Lower lobe of right lung (tissue), 2 donors: ENCODE measurements at regions not wholly inside any gene's neighbourhood (a gene's known extent, or its start where the extent isn't known, plus 50 kb on each side); places are given as distances from the start of the nearest gene placed in this dataset.
A peak's percentile ranks its signal among the peaks of the same experiment; 100 is the strongest.

Experiments
- ATAC-seq, 2 donors: fragments of 200-7000 bp; cut with Tn5 transposase; one replicate each; pipeline ENCODE4 v1.9.1; 2020 to 2022; ENCODE audit warnings: mild to moderate bottlenecking in 2 of 2, moderate library complexity in 2 of 2
- DNase-seq: peaks from one replicate; pipeline ENCODE4 v3.0.0-alpha.2; 2020
- H3K27ac ChIP-seq: fragments of 200-600 bp; one replicate; pipeline ENCODE4 v1.8.0; 2022
- H3K27me3 ChIP-seq: fragments of 200-600 bp; one replicate; pipeline ENCODE4 v1.8.0; 2022; ENCODE audit warnings: low read depth
- H3K36me3 ChIP-seq: fragments of 200-600 bp; one replicate; pipeline ENCODE4 v1.8.0; 2022; ENCODE audit warnings: mild to moderate bottlenecking
- H3K4me1 ChIP-seq: fragments of 200-600 bp; one replicate; pipeline ENCODE4 v1.8.0; 2022
- H3K4me3 ChIP-seq: fragments of 200-600 bp; one replicate; pipeline ENCODE4 v1.8.0; 2022; ENCODE audit warnings: mild to moderate bottlenecking
- H3K9me3 ChIP-seq: fragments of 200-600 bp; one replicate; pipeline ENCODE4 v1.8.0; 2022
- intact Hi-C: fragments of 100-400 bp; cut with DNase I; formaldehyde crosslinking; loops from one replicate; pipeline ENCODE4 v1.11.0; 2022
- TF ChIP-seq, protein P1 (sequence below): fragments of 200-600 bp; IDR thresholded peaks from one replicate; pipeline ENCODE4 v1.8.0; 2022; ENCODE audit warnings: antibody characterized with exemption, mild to moderate bottlenecking
- donor health status: DM: no; HTN: yes; CAD: no; lungs with severe emphysema.

- DNase-seq: no peak
- H3K36me3 ChIP-seq: no peaks in the 10 kb centered on the region
- TF ChIP-seq, protein P1, sequence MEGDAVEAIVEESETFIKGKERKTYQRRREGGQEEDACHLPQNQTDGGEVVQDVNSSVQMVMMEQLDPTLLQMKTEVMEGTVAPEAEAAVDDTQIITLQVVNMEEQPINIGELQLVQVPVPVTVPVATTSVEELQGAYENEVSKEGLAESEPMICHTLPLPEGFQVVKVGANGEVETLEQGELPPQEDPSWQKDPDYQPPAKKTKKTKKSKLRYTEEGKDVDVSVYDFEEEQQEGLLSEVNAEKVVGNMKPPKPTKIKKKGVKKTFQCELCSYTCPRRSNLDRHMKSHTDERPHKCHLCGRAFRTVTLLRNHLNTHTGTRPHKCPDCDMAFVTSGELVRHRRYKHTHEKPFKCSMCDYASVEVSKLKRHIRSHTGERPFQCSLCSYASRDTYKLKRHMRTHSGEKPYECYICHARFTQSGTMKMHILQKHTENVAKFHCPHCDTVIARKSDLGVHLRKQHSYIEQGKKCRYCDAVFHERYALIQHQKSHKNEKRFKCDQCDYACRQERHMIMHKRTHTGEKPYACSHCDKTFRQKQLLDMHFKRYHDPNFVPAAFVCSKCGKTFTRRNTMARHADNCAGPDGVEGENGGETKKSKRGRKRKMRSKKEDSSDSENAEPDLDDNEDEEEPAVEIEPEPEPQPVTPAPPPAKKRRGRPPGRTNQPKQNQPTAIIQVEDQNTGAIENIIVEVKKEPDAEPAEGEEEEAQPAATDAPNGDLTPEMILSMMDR: no peak
- intact Hi-C loops: no loop called here
- H3K4me3 ChIP-seq: no peak overlapping the region
- H3K27ac ChIP-seq: no peak overlapping the region
- no peak for ATAC-seq
- H3K9me3 ChIP-seq: no peaks in the 10 kb centered on the region
- no peaks in the 10 kb centered on the region for H3K27me3 ChIP-seq
- H3K4me1 ChIP-seq: peaks cover 25% of the 10 kb centered on the region
These were observed 229.8 kb downstream of the VAPA start for GRCh38 chr18:10143596-10143995.

DNA sequence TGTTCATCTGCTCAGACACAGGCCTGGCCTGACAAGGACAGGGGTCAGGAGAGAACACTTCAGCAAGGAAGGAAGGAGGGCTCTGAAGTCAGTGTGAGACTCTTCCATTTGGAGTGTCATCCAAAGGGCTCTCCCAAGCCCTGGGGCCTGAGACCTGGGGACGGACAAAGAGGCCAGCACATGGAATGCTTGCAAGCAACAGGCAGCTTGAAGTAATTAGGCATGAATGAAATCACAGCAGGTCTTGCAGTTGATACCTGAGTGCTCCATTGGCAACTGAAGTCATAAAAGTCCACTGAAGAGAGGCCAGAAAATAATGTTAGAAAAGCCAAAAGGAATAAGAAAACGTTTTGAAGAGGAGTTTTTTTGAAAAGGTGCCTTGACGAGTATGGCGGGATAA, 231.7 kb downstream of the VAPA start:
- Histone ChIP-seq H3K9me3 (no peaks in the 10 kb centered on the region), H3K4me1 (peaks cover 20% of the 10 kb centered on the region), H3K27me3 (no peaks in the 10 kb centered on the region), H3K4me3 (no peak overlapping the region), H3K36me3 (no peaks in the 10 kb centered on the region), H3K27ac (no peak overlapping the region)
- TF ChIP-seq, protein P1: no peak
- intact Hi-C loops: no loop called here
- DNase-seq (no peak), ATAC-seq (no peak)

- Histone ChIP-seq H3K27me3 (no peaks in the 10 kb centered on the region), H3K36me3 (no peaks in the 10 kb centered on the region), H3K27ac (no peak overlapping the region), H3K4me3 (no peak overlapping the region), H3K4me1 (peaks cover 3% of the 10 kb centered on the region), H3K9me3 (no peaks in the 10 kb centered on the region)
- TF ChIP-seq, protein P1: no peak
- ATAC-seq (peak in 1 of 2 donors; percentile 10), DNase-seq (no peak)
- intact Hi-C loops: no loop called here
These were observed 233.4 kb downstream of the VAPA start for GRCh38 chr18:10147226-10147625.

- Histone ChIP-seq H3K27ac (no peak overlapping the region), H3K27me3 (no peaks in the 10 kb centered on the region), H3K36me3 (no peaks in the 10 kb centered on the region), H3K9me3 (no peaks in the 10 kb centered on the region), H3K4me3 (no peak overlapping the region), H3K4me1 (no peaks in the 10 kb centered on the region)
- ATAC-seq (no peak), DNase-seq (no peak)
- TF ChIP-seq, protein P1: no peak
- intact Hi-C loops: no loop called here
These were observed 233.9 kb downstream of the VAPA start for GRCh38 chr18:10147752-10148151.

- DNase-seq: no peak
- Histone ChIP-seq H3K27me3 (no peaks in the 10 kb centered on the region), H3K4me1 (no peaks in the 10 kb centered on the region), H3K4me3 (no peak overlapping the region), H3K36me3 (no peaks in the 10 kb centered on the region), H3K27ac (no peak overlapping the region), H3K9me3 (no peaks in the 10 kb centered on the region)
- TF ChIP-seq, protein P1: no peak
- intact Hi-C loops: no loop called here
- ATAC-seq: no peak
These were observed 234.5 kb downstream of the VAPA start for GRCh38 chr18:10148189-10148929.
